HL-60/S4 (cell line): ENCODE measurements at regions not wholly inside any gene's neighbourhood (a gene's known extent, or its start where the extent isn't known, plus 50 kb on each side); places are given as distances from the start of the nearest gene placed in this dataset.

Source experiments
- in situ Hi-C: fragments of 300-500 bp; cut with MboI; formaldehyde crosslinking; loops from 2 replicates; pipeline ENCODE4 v1.14.3; 2022; ENCODE audit warnings: low sequenced_read_pairs

- in situ Hi-C loops = no loop called here
Observed at GRCh38 chr4:63817196-63817865, 591.9 kb downstream of the TECRL start.

- in situ Hi-C loops = no loop called here
Observed at GRCh38 chr4:63814171-63814964, 594.9 kb downstream of the TECRL start.

- in situ Hi-C loops = no loop called here
Observed at GRCh38 chr4:63799166-63799565, 610.1 kb downstream of the TECRL start.

- in situ Hi-C loops = no loop called here
Observed at GRCh38 chr4:63795301-63795700, 613.9 kb downstream of the TECRL start.

GRCh38 chr4:63790377-63790776, 618.9 kb downstream of the TECRL start:
- in situ Hi-C loops = no loop called here

- in situ Hi-C loops = no loop called here
Observed at GRCh38 chr4:63788271-63788670, 621.0 kb downstream of the TECRL start.

GRCh38 chr4:63787326-63787725, 621.9 kb downstream of the TECRL start:
- in situ Hi-C loops = no loop called here

- in situ Hi-C loops = no loop called here
Observed at GRCh38 chr4:63786171-63786570, 623.1 kb downstream of the TECRL start.

GRCh38 chr4:63784822-63785221, 624.4 kb downstream of the TECRL start:
- in situ Hi-C loops = no loop called here

- in situ Hi-C loops = no loop called here
Observed at GRCh38 chr4:63777601-63778000, 631.6 kb downstream of the TECRL start.

- in situ Hi-C loops = no loop called here
Observed at GRCh38 chr4:63764400-63764799, 644.9 kb downstream of the TECRL start.

- in situ Hi-C loops = no loop called here
Observed at GRCh38 chr4:63757929-63758328, 651.3 kb downstream of the TECRL start.

- in situ Hi-C loops = no loop called here
Observed at GRCh38 chr4:63742882-63743281, 666.4 kb downstream of the TECRL start.

GRCh38 chr4:63729519-63729918, 679.7 kb downstream of the TECRL start:
- in situ Hi-C loops = no loop called here

GRCh38 chr4:63728480-63729177, 680.6 kb downstream of the TECRL start:
- in situ Hi-C loops = no loop called here

GRCh38 chr4:63717384-63717783, 691.9 kb downstream of the TECRL start:
- in situ Hi-C loops = no loop called here

GRCh38 chr4:63708661-63709060, 700.6 kb downstream of the TECRL start:
- in situ Hi-C loops = no loop called here

GRCh38 chr4:63700569-63700968, 708.7 kb downstream of the TECRL start:
- in situ Hi-C loops = no loop called here

GRCh38 chr4:63693321-63693720, 715.9 kb downstream of the TECRL start:
- in situ Hi-C loops = no loop called here

- in situ Hi-C loops = no loop called here
Observed at GRCh38 chr4:63678358-63678931, 730.8 kb downstream of the TECRL start.

- in situ Hi-C loops = no loop called here
Observed at GRCh38 chr4:63670735-63671134, 738.5 kb downstream of the TECRL start.
